Activated T-cell treated with anti-CD3 and anti-CD28 coated beads for 48 hours (primary cell): ENCODE measurements at regions not wholly inside any gene's neighbourhood (a gene's known extent, or its start where the extent isn't known, plus 50 kb on each side); places are given as distances from the start of the nearest gene placed in this dataset.
"Not testable (repeated sequence)": the region's sequence is repeated elsewhere in the genome, so short reads cannot be mapped to it uniquely, and the experiment has no call there.

Experiments used
- DNase-seq: peaks from one replicate; pipeline ENCODE4 v3.0.0-alpha.2; 2020; ENCODE audit warnings: low read depth

- DNase-seq = no peak
Observed at GRCh38 chr13:80881495-80881894, 540.6 kb upstream of the SPRY2 start.

DNA sequence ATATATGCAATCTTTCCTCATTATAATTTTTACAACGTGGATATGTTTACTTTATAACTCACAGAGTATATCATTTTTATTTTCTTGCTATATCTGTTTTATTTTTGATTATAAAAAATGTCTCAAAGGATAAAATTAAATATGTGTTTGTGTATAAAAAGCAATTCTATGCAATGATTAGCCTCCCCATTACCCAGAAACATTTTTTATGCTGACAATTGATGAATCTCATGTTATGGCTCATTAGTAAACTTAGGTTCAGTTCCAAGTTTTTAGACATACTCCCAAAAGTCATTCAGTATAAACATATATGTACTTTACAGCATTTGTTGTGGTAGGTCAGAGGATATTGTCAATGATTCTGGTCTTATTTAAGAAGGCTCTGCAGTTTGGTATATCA lies 540.1 kb upstream of the SPRY2 start:
- no peak for DNase-seq

- no peak for DNase-seq
Observed at GRCh38 chr13:80877944-80878241, 537.0 kb upstream of the SPRY2 start.

DNA sequence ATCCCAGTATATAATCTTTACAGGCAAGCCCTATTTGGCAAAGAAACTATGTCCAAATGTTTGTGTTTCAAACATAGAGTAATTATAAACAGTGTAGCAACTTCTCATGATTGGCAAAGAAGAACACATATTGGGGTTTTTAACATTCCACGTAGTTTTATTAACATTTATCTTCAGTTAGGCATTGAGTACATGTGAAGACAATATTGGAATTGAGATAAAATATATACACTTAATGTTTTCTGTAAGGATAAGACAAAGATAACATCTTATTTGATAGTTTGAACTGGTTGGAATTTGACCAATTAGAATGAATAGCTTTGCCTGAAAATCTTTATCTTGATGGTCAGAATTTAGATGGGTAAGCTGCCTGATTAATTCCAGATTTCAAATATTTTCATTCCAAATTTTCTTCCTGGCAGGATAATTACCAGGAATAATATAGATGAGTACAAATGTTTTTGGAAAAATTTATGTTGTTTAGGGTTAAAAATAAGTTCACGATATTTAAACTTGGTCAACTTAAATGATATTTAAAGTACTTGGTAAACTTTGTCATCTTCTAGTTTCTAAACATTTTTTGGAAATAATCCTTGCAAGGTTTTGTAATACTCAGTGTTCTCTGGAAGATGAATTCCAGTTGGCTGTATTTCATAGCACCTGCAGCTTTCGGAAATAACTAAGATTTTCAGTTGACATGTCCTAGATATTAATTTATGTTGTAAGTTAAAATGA lies 536.5 kb upstream of the SPRY2 start:
- DNase-seq = no peak

DNA sequence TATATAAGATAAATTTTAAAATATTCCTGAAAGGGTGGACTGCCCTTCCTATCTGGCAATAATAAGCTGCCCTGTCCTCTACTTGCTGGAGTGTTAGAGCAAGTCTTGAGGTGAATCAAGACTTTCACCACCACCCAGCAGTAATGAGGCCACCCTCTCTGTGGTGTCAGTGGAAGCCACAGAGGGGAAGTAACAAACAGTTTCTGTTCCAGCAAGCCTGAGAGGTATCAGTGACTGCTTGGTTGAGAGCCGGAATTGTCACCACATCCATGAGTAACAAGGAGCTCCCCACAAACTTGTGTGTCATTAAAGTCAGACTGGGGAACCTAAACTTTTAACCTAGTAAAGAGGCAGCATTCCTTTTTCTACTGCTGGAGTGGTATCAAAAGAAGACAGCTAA lies 532.7 kb upstream of the SPRY2 start:
- DNase-seq = peak; percentile 1

- not testable (repeated sequence) for DNase-seq
Observed at GRCh38 chr13:80871971-80872370, 531.0 kb upstream of the SPRY2 start.

DNA sequence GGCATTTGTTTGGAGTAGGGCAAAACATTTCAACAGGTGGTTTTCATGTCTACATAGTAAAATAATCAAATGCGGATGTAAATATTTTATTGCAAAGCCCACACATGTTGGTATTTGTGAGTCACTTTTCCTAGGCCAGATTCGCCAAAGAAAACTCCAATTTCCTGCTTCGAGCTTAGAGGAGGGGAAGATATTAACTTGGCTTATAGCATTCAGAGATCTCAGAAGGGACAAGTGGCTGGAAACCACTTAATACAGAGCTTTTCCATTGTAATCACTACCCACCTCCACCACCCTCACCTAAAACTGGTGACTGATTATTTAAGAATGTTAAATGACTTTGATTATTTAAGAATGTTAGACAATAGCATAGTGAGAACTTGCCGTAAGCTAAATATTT lies 530.6 kb upstream of the SPRY2 start:
- DNase-seq = no peak

DNA sequence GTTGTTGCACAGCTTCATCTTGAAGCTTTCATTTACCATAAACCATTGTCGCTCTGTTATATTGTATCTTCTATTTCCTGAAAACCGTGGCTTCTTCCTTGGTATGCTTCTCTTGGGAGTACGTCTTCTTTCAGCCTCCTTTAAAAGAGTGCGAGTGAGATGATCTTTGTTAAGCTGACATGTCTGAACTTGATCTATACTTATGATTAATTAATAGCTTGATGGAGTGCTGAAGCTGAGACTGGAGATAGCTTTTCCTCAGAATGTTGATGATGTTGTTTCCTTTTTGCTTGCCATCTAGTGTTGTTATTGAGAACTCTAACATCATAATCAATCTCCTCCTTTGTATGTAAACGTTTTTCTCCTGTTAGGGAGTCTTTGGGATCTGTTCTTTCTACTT lies 529.3 kb upstream of the SPRY2 start:
- DNase-seq = no peak

- no peak for DNase-seq
Observed at GRCh38 chr13:80866921-80867320, 526.0 kb upstream of the SPRY2 start.

GRCh38 chr13:80865329-80865728 lies 524.4 kb upstream of the SPRY2 start:
- no peak for DNase-seq

DNA sequence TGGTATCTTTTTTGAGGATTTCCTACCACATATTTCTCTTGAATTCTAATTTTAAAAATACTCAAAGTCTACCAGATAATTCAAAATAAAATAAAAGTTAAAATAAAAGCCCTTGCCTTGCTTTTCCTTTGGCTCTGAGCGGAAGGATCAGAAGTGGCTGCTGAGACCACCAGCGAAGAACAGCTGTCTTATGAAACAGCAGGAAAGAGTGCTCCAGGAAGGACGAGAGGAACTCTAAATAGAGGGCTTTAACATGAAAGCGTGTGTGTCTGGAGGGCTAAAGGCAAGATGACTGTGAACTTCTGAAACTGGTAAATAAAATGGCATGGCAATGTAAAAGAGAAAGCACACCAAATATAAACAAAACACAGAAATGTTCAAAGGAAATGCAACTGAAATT lies 521.5 kb upstream of the SPRY2 start:
- no peak for DNase-seq

GRCh38 chr13:80860845-80861244 lies 519.9 kb upstream of the SPRY2 start:
- DNase-seq = no peak

DNA sequence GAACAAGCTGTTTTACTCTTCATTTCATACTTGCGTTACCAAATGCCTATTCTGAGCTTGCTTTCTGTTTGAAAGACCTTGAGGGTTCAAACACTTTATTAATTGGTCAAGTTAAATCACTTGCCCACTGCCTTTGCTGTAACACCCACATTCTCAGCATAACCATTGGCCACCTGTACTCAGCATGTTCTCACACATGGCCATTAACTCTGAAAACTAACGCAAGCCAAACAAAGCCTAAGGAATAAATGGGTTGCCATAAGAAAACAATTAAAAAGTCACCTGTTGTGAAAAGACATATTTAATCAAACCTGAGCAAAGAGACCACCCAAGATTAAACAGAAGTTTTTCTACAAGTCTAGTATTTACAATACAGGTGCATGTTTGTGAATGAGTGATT lies 517.2 kb upstream of the SPRY2 start:
- no peak for DNase-seq

DNA sequence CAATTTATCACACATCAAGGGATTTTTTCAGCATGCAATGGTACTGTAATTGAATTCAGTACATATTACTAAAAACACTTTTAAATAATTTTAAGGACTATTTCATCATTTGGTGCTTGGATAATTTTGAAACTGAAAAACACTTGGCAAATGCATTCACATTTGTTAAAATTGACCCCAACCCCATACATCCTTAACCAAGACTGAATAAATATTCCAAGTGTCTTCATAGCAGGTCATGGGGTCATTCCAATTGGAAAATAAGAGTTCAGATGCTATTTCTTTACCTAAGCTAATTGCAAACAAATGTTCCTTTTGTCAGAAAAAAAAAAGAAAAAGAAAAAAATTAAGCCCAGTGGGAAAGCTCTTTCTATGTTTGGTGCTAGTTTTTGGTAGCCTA lies 516.4 kb upstream of the SPRY2 start:
- no peak for DNase-seq

- no peak for DNase-seq
Observed at GRCh38 chr13:80850771-80851170, 509.8 kb upstream of the SPRY2 start.

DNA sequence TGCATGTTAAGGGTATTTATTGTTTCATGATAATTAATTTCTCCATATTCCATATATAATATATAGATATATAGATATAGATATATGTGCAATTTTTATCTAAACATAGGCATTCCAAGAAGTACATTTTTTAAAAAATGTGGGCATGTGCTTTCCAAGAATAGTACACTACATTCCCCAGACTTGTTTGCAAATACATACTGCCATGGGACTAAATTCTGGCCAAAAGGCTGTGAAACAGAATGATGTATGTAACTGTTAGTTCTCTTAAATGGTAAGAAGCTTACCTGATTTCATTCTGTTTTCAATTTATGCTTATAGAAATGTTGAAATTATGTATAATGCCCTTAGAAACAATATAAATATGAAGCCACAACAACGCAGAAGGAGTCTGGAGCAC lies 503.2 kb upstream of the SPRY2 start:
- DNase-seq = no peak

GRCh38 chr13:80841414-80841813 lies 500.5 kb upstream of the SPRY2 start:
- DNase-seq = no peak

DNA sequence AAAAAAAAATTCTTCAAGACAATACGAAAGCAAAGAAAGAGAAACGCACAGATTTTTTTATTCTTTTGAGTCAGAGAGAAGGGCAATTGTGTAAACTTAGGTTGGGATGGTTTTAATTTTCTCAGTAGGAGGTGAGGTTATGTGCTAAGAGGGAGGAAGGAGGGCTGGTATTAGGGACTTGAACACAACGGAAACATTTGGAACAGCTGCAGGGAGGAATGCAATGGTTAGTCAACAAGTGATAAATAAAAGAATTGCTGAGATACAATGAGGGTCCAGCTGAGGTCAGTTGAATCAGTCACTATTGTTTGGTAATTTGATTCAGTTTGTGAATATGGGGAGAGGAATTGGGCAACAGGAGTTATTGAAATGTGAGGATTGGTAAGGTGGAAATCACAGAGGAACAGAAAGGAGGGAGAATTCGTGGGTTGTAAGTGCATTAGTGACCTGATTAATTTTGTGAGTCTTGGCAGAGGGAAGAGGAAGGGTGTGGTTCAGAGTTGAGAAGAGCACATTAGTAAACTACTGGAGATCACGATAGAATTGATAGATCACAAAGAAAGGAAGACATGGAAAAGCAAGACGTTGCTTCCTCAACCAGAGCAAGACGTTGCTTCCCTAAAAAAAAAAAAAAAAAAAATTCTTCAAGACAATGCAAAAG lies 499.5 kb upstream of the SPRY2 start:
- no peak for DNase-seq

DNA sequence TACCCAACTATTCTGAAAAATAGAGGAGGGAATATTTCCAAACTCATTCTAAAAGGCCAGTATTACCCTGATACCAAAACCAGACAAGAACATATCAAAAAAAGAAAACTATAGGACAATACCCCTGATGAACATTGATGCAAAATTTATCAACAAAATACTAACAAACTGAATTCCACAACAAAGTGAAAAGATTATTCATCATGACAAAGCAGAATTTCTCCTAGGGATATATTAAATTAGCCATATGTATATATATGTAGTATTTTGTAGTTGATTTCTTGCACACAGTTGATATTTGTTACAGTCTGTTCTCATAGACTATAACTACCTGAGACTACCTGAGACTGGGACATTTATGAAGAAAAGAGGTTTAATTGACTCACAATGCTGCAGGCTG lies 495.0 kb upstream of the SPRY2 start:
- DNase-seq = no peak

GRCh38 chr13:80830431-80830830 lies 489.5 kb upstream of the SPRY2 start:
- no peak for DNase-seq

- DNase-seq = no peak
Observed at GRCh38 chr13:80828759-80829158, 487.8 kb upstream of the SPRY2 start.

DNA sequence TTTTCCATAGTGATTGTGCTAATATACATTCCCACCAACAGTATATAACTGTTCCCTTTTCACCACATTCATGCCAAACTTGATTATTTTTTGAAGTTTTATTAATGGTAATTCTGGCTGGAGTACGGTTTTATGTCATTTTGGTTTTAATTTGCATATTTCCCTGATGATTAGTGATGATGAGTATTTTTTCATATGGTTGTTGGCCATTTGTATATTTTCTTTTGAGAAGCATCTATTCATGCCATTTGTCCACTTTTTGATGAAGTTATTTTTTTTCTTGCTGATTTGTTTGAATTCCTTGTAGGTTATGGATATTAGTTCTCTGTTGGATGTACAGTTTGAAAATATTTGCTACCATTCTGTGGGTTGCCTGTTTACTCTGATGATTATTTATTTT lies 484.4 kb upstream of the SPRY2 start:
- no peak for DNase-seq

- no peak for DNase-seq
Observed at GRCh38 chr13:80824229-80824628, 483.3 kb upstream of the SPRY2 start.

- DNase-seq = no peak
Observed at GRCh38 chr13:80823472-80823871, 482.5 kb upstream of the SPRY2 start.
